SK-N-SH (cell line): ENCODE measurements at regions not wholly inside any gene's neighbourhood (a gene's known extent, or its start where the extent isn't known, plus 50 kb on each side); places are given as distances from the start of the nearest gene placed in this dataset.

Source experiments
- CTCF ChIA-PET: fragments of 300-600, 350-600 bp; formaldehyde crosslinking; extraction: SDS; loops from one replicate; lab custom pipeline; 2021; lab: Yijun Ruan, JAX
- POLR2A ChIA-PET: fragments of 350-600 bp; sonication (Branson Sonifier 250); formaldehyde crosslinking; extraction: SDS; loops from one replicate; lab custom pipeline; 2020; ENCODE audit warnings: antibody characterized with exemption, inconsistent platforms; lab: Yijun Ruan, JAX
- DNase-seq: peaks from one replicate; pipeline ENCODE4 v3.0.0; 2012
- H2AFZ ChIP-seq: fragments of 200-600 bp; sonication (generic); 2 replicates; pipeline ENCODE4 v1.8.1; 2016; ENCODE audit warnings: antibody characterized with exemption, mild to moderate bottlenecking, low read depth
- H3F3A ChIP-seq: fragments of 200-600 bp; sonication (generic); replicated peaks from 2 replicates; pipeline ENCODE3; 2016; ENCODE audit warnings: antibody characterized with exemption, mild to moderate bottlenecking; ENCODE audit not compliant: insufficient read depth
- H3K27ac ChIP-seq, 2 experiments: fragments of 200-500 bp in 1 of 2; fragments of 200-600 bp in 1 of 2; sonication (Bioruptor generic) in 1 of 2; sonication (generic), shearing (Covaris generic) in 1 of 2; 2 replicates each; pipeline versions ENCODE4 v1.5.1 to v1.6.1; 2014 to 2016; ENCODE audit warnings: low read depth in 2 of 2, inconsistent platforms in 1 of 2, low read length in 1 of 2, mild to moderate bottlenecking in 1 of 2, mixed read lengths in 1 of 2
- H3K27me3 ChIP-seq: fragments of 200-600 bp; sonication (generic), shearing (Covaris generic); 2 replicates; pipeline ENCODE4 v1.6.1; 2016; ENCODE audit warnings: mixed run types; ENCODE audit not compliant: insufficient read depth
- H3K36me3 ChIP-seq, 2 experiments: fragments of 200-500 bp in 1 of 2; fragments of 200-600 bp in 1 of 2; sonication (Bioruptor generic) in 1 of 2; sonication (generic) in 1 of 2; replicated peaks in 1 of 2; 2 replicates each; pipeline versions ENCODE3 to v1.5.1; 2014 to 2016; ENCODE audit warnings: low read length in 1 of 2, mild to moderate bottlenecking in 1 of 2; ENCODE audit not compliant: insufficient read depth in 2 of 2, control insufficient read depth in 1 of 2
- H3K4me1 ChIP-seq, 2 experiments: fragments of 200-500 bp in 1 of 2; fragments of 200-600 bp in 1 of 2; sonication (Bioruptor generic) in 1 of 2; sonication (generic), shearing (Covaris generic) in 1 of 2; 2 replicates each; pipeline versions ENCODE4 v1.5.1 to v1.6.1; 2014 to 2016; ENCODE audit warnings: low read depth in 1 of 2, low read length in 1 of 2, mixed run types in 1 of 2; ENCODE audit not compliant: insufficient read depth in 2 of 2, control insufficient read depth in 1 of 2
- H3K4me2 ChIP-seq: fragments of 200-600 bp; sonication (generic), shearing (Covaris generic); 2 replicates; pipeline ENCODE4 v1.6.1; 2017; ENCODE audit warnings: mixed run types
- H3K4me3 ChIP-seq, 2 experiments: fragments of 200-500 bp in 1 of 2; fragments of 200-600 bp in 1 of 2; sonication (Bioruptor generic) in 1 of 2; sonication (generic), shearing (Covaris generic) in 1 of 2; 2 replicates each; pipeline versions ENCODE4 v1.5.1 to v1.8.1; 2014 to 2016; ENCODE audit warnings: low read depth in 2 of 2, inconsistent platforms in 1 of 2, low read length in 1 of 2, mild to moderate bottlenecking in 1 of 2, mixed read lengths in 1 of 2, moderate library complexity in 1 of 2
- H3K79me2 ChIP-seq: fragments of 200-600 bp; sonication (generic); 2 replicates; pipeline ENCODE4 v1.8.1; 2017; ENCODE audit warnings: mild to moderate bottlenecking; ENCODE audit not compliant: insufficient read depth
- H3K9ac ChIP-seq: fragments of 200-600 bp; sonication (generic); 2 replicates; pipeline ENCODE4 v1.6.1; 2017; ENCODE audit warnings: mixed run types
- H3K9me2 ChIP-seq: fragments of 200-600 bp; sonication (generic); 2 replicates; pipeline ENCODE4 v1.6.1; 2017; ENCODE audit warnings: mixed run types
- H3K9me3 ChIP-seq: fragments of 200-600 bp; sonication (generic); 2 replicates; pipeline ENCODE4 v1.6.1; 2017; ENCODE audit warnings: mixed run types, mild to moderate bottlenecking, moderate library complexity
- H4K20me1 ChIP-seq: fragments of 200-600 bp; sonication (generic); 2 replicates; pipeline ENCODE4 v1.6.1; 2017; ENCODE audit warnings: mild to moderate bottlenecking, mixed run types; ENCODE audit not compliant: insufficient read depth
- CHD2 ChIP-seq: fragments of 150-350 bp; IDR thresholded peaks from 2 replicates; pipeline ENCODE4 v1.6.1; 2018; ENCODE audit warnings: low read length; ENCODE audit not compliant: partially characterized antibody
- ELF1 ChIP-seq: IDR thresholded peaks from 2 replicates; pipeline ENCODE4 v1.4.0; 2012
- FOSL2 ChIP-seq: IDR thresholded peaks from 2 replicates; pipeline ENCODE4 v1.4.0; 2012; ENCODE audit warnings: low read depth, mild to moderate bottlenecking, moderate library complexity, borderline replicate concordance
- GABPA ChIP-seq: IDR thresholded peaks from 2 replicates; pipeline ENCODE4 v1.4.0; 2012; ENCODE audit warnings: low read depth, mild to moderate bottlenecking
- GATA2 ChIP-seq: sonication (generic); formaldehyde crosslinking; IDR thresholded peaks from 2 replicates; pipeline ENCODE4 v1.5.0; 2020; ENCODE audit warnings: mild to moderate bottlenecking, missing genetic modification reagents
- JUND ChIP-seq: IDR thresholded peaks from 2 replicates; pipeline ENCODE4 v1.4.0; 2012
- MEF2A ChIP-seq: IDR thresholded peaks from 2 replicates; pipeline ENCODE4 v1.4.0; 2012; ENCODE audit warnings: low read depth, borderline replicate concordance
- NRF1 ChIP-seq: IDR thresholded peaks from 2 replicates; pipeline ENCODE4 v1.6.1; 2012; ENCODE audit warnings: low read depth, mild to moderate bottlenecking, low read length
- RFX5 ChIP-seq: IDR thresholded peaks from 2 replicates; pipeline ENCODE4 v1.6.1; 2012; ENCODE audit warnings: mild to moderate bottlenecking, improper control_type of control experiment, low read length
- RXRA ChIP-seq: IDR thresholded peaks from 2 replicates; pipeline ENCODE4 v1.4.0; 2012; ENCODE audit warnings: low read depth, mild to moderate bottlenecking, borderline replicate concordance
- TAF1 ChIP-seq: IDR thresholded peaks from 2 replicates; pipeline ENCODE4 v1.6.1; 2012; ENCODE audit warnings: low read depth, mild to moderate bottlenecking, low read length, moderate library complexity, borderline replicate concordance
- TCF12 ChIP-seq: IDR thresholded peaks from 2 replicates; pipeline ENCODE4 v1.4.0; 2012
- TEAD4 ChIP-seq: IDR thresholded peaks from 2 replicates; pipeline ENCODE4 v1.4.0; 2012; ENCODE audit warnings: mild to moderate bottlenecking, borderline replicate concordance; ENCODE audit not compliant: insufficient read depth
- WGBS: methylation state at CpG from one replicate; pipeline ENCODE4 v1.1.6; 2017; ENCODE audit warnings: low lambda C conversion rate; 5-methylcytosine and 5-hydroxymethylcytosine counted together
- TF ChIP-seq, protein P1 (sequence below): fragments of 150-350 bp; IDR thresholded peaks from 2 replicates; pipeline ENCODE4 v1.6.1; 2016; ENCODE audit warnings: mild to moderate bottlenecking, low read depth, low read length
- TF ChIP-seq, protein P2 (sequence below): IDR thresholded peaks from 2 replicates; pipeline ENCODE4 v1.6.1; 2012; ENCODE audit warnings: mild to moderate bottlenecking, low read depth, low read length, moderate library complexity
- TF ChIP-seq, protein P3 (sequence below): fragments of 200-600 bp; sonication (generic); IDR thresholded peaks from 2 replicates; pipeline ENCODE4 v1.6.1; 2017; ENCODE audit warnings: antibody characterized with exemption, mild to moderate bottlenecking, moderate library complexity
- TF ChIP-seq, protein P4 (sequence below): fragments of 150-350 bp; IDR thresholded peaks from 2 replicates; pipeline ENCODE4 v1.6.1; 2017; ENCODE audit warnings: antibody characterized with exemption, low read length, low read depth, borderline replicate concordance
- TF ChIP-seq, protein P5 (sequence below): IDR thresholded peaks from 2 replicates; pipeline ENCODE4 v1.4.0; 2012; ENCODE audit warnings: low read depth, borderline replicate concordance
- TF ChIP-seq, protein P6 (sequence below): IDR thresholded peaks from 2 replicates; pipeline ENCODE4 v1.4.0; 2012; ENCODE audit warnings: low read depth, borderline replicate concordance

DNA sequence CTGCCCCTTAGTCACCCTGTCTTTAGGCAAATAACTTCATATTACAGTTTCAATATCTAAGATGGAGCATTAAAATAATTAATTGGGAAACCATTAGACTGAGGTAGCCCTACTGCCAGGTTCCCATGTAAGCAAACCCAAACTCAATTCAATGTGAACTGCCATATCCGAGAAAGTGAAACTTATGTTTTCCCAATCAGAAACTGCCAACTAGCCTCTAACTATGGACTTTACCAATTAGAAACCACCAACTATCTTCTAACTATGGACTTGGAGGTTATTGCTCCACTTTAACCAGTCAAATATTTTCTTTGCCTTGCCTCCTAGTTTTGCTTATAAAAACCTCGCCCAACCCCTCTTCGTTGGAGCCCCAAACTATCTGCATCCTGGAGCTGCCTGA, 218.5 kb downstream of the ENC1 start:
- Histone ChIP-seq H2AFZ (no peak overlapping the region), H3K9me3 (no peaks in the 10 kb centered on the region), H3K9ac (no peak overlapping the region), H3K4me3 (no peak overlapping the region), H3K4me1 (no peaks in the 10 kb centered on the region), H3K79me2 (no peaks in the 10 kb centered on the region)
- CTCF ChIA-PET: no interaction called here
- WGBS: 84% methylated on average over 3 of the region's 3 CpGs
- no peak for DNase-seq
- POLR2A ChIA-PET: no interaction called here
- TF ChIP-seq RXRA: no peak
- TF ChIP-seq, protein P1, sequence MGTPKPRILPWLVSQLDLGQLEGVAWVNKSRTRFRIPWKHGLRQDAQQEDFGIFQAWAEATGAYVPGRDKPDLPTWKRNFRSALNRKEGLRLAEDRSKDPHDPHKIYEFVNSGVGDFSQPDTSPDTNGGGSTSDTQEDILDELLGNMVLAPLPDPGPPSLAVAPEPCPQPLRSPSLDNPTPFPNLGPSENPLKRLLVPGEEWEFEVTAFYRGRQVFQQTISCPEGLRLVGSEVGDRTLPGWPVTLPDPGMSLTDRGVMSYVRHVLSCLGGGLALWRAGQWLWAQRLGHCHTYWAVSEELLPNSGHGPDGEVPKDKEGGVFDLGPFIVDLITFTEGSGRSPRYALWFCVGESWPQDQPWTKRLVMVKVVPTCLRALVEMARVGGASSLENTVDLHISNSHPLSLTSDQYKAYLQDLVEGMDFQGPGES: no peak
- TF ChIP-seq CHD2: no peak
- TF ChIP-seq TCF12: no peak
- TF ChIP-seq FOSL2: no peak
- TF ChIP-seq JUND: no peak
- no peak for TF ChIP-seq MEF2A
- no peak for TF ChIP-seq TAF1
- TF ChIP-seq, protein P2, sequence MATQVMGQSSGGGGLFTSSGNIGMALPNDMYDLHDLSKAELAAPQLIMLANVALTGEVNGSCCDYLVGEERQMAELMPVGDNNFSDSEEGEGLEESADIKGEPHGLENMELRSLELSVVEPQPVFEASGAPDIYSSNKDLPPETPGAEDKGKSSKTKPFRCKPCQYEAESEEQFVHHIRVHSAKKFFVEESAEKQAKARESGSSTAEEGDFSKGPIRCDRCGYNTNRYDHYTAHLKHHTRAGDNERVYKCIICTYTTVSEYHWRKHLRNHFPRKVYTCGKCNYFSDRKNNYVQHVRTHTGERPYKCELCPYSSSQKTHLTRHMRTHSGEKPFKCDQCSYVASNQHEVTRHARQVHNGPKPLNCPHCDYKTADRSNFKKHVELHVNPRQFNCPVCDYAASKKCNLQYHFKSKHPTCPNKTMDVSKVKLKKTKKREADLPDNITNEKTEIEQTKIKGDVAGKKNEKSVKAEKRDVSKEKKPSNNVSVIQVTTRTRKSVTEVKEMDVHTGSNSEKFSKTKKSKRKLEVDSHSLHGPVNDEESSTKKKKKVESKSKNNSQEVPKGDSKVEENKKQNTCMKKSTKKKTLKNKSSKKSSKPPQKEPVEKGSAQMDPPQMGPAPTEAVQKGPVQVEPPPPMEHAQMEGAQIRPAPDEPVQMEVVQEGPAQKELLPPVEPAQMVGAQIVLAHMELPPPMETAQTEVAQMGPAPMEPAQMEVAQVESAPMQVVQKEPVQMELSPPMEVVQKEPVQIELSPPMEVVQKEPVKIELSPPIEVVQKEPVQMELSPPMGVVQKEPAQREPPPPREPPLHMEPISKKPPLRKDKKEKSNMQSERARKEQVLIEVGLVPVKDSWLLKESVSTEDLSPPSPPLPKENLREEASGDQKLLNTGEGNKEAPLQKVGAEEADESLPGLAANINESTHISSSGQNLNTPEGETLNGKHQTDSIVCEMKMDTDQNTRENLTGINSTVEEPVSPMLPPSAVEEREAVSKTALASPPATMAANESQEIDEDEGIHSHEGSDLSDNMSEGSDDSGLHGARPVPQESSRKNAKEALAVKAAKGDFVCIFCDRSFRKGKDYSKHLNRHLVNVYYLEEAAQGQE: no peak
- TF ChIP-seq, all 33 proteins: peak for 0
- Histone ChIP-seq H4K20me1 (no peaks in the 10 kb centered on the region), H3K36me3 (no peaks in the 10 kb centered on the region), H3K9me2 (no peaks in the 10 kb centered on the region), H3K4me2 (no peak overlapping the region), H3K27ac (no peak overlapping the region), H3K27me3 (no peaks in the 10 kb centered on the region), H3F3A (no peaks in the 10 kb centered on the region)

DNA sequence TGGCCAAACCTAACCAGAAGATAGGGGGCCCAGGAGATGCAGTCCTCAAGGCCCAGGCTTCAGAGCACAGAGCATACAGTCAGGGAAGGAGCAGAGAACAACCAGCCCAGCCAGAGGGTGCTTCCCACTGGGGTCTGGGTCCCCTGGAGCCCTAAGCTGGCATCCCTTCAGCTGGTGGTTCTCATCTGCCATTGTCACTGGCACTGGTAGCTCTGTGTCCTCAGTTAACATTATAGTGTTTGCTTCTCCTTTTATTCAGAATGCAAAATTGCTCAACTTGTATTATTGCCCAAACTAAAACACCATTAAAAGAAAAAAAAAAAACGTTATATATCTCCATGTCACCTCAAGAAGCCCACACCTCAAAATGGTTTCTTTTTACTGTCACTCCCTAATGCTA, 219.2 kb downstream of the ENC1 start:
- Histone ChIP-seq H3K4me3 (no peak overlapping the region), H3K36me3 (no peaks in the 10 kb centered on the region), H3K9ac (no peak overlapping the region), H3K27ac (no peak overlapping the region), H2AFZ (no peak overlapping the region), H3K9me2 (no peaks in the 10 kb centered on the region), H3K79me2 (no peaks in the 10 kb centered on the region), H3K27me3 (no peaks in the 10 kb centered on the region), H4K20me1 (no peaks in the 10 kb centered on the region), H3K4me2 (no peak overlapping the region), H3K4me1 (no peaks in the 10 kb centered on the region), H3F3A (no peaks in the 10 kb centered on the region), H3K9me3 (no peaks in the 10 kb centered on the region)
- 21% methylated on average over 1 of the region's 1 CpG for WGBS
- ChIA-PET POLR2A (no interaction called here), CTCF (no interaction called here)
- no peak for DNase-seq
- TF ChIP-seq, protein P3, sequence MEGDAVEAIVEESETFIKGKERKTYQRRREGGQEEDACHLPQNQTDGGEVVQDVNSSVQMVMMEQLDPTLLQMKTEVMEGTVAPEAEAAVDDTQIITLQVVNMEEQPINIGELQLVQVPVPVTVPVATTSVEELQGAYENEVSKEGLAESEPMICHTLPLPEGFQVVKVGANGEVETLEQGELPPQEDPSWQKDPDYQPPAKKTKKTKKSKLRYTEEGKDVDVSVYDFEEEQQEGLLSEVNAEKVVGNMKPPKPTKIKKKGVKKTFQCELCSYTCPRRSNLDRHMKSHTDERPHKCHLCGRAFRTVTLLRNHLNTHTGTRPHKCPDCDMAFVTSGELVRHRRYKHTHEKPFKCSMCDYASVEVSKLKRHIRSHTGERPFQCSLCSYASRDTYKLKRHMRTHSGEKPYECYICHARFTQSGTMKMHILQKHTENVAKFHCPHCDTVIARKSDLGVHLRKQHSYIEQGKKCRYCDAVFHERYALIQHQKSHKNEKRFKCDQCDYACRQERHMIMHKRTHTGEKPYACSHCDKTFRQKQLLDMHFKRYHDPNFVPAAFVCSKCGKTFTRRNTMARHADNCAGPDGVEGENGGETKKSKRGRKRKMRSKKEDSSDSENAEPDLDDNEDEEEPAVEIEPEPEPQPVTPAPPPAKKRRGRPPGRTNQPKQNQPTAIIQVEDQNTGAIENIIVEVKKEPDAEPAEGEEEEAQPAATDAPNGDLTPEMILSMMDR: no peak
- TF ChIP-seq, protein P4, sequence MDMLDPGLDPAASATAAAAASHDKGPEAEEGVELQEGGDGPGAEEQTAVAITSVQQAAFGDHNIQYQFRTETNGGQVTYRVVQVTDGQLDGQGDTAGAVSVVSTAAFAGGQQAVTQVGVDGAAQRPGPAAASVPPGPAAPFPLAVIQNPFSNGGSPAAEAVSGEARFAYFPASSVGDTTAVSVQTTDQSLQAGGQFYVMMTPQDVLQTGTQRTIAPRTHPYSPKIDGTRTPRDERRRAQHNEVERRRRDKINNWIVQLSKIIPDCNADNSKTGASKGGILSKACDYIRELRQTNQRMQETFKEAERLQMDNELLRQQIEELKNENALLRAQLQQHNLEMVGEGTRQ: no peak
- TF ChIP-seq JUND: no peak
- no peak for TF ChIP-seq GATA2 (CRISPR knock-in tag)
- TF ChIP-seq, protein P5, sequence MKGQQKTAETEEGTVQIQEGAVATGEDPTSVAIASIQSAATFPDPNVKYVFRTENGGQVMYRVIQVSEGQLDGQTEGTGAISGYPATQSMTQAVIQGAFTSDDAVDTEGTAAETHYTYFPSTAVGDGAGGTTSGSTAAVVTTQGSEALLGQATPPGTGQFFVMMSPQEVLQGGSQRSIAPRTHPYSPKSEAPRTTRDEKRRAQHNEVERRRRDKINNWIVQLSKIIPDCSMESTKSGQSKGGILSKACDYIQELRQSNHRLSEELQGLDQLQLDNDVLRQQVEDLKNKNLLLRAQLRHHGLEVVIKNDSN: no peak
- no peak for TF ChIP-seq MEF2A
- TF ChIP-seq ELF1: no peak
- TF ChIP-seq, protein P6, sequence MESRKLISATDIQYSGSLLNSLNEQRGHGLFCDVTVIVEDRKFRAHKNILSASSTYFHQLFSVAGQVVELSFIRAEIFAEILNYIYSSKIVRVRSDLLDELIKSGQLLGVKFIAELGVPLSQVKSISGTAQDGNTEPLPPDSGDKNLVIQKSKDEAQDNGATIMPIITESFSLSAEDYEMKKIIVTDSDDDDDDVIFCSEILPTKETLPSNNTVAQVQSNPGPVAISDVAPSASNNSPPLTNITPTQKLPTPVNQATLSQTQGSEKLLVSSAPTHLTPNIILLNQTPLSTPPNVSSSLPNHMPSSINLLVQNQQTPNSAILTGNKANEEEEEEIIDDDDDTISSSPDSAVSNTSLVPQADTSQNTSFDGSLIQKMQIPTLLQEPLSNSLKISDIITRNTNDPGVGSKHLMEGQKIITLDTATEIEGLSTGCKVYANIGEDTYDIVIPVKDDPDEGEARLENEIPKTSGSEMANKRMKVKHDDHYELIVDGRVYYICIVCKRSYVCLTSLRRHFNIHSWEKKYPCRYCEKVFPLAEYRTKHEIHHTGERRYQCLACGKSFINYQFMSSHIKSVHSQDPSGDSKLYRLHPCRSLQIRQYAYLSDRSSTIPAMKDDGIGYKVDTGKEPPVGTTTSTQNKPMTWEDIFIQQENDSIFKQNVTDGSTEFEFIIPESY: no peak
- no peak for TF ChIP-seq NRF1
- TF ChIP-seq TEAD4: no peak
- TF ChIP-seq GABPA: no peak
- no peak for TF ChIP-seq RFX5
